Psoas muscle (tissue), 7 donors: ENCODE measurements at regions not wholly inside any gene's neighbourhood (a gene's known extent, or its start where the extent isn't known, plus 50 kb on each side); places are given as distances from the start of the nearest gene placed in this dataset.

Source experiments
- ATAC-seq, 4 donors: fragments of 200-7000 bp; cut with Tn5 transposase; one replicate each; pipeline ENCODE4 v1.9.1; 2020; ENCODE audit warnings: moderate library complexity in 3 of 4, mild to moderate bottlenecking in 2 of 4
- DNase-seq, 2 donors: peaks; one replicate each; pipeline ENCODE4 v3.0.0-alpha.2; 2020
- H3K27ac ChIP-seq: fragments of 200-600 bp; one replicate; pipeline ENCODE4 v1.8.0; 2022
- H3K27me3 ChIP-seq, 3 donors: fragments of 200-600 bp in 1 of 3; one replicate each; pipeline versions ENCODE4 v1.6.1 to v1.8.0; 2013 to 2022; ENCODE audit warnings: low read length in 2 of 3, mild to moderate bottlenecking in 2 of 3, moderate library complexity in 1 of 3; ENCODE audit not compliant: insufficient read depth in 3 of 3
- H3K36me3 ChIP-seq, 2 donors: fragments of 200-600 bp in 1 of 2; one replicate each; pipeline versions ENCODE4 v1.6.1 to v1.8.0; 2013 to 2022; ENCODE audit warnings: low read depth in 1 of 2, mild to moderate bottlenecking in 1 of 2, moderate library complexity in 1 of 2; ENCODE audit not compliant: insufficient read depth in 1 of 2
- H3K4me1 ChIP-seq: fragments of 200-600 bp; one replicate; pipeline ENCODE4 v1.8.0; 2022
- H3K4me3 ChIP-seq: fragments of 200-600 bp; one replicate; pipeline ENCODE4 v1.8.0; 2022; ENCODE audit warnings: mild to moderate bottlenecking
- H3K9me3 ChIP-seq: fragments of 200-600 bp; one replicate; pipeline ENCODE4 v1.8.0; 2022
- WGBS, 3 donors: extraction: QIAGEN DNeasy Blood & Tissue Kit; methylation state at CpG; one replicate each; pipeline versions ENCODE4 v1.1.6 to v1.1.7; 2013; 5-methylcytosine and 5-hydroxymethylcytosine counted together
- intact Hi-C, 2 donors: fragments of 100-400 bp; cut with DNase I; formaldehyde crosslinking; loops; one replicate each; pipeline versions ENCODE4 v1.11.0 to v1.14.2; 2022
- TF ChIP-seq, protein P1 (sequence below): fragments of 200-600 bp; IDR thresholded peaks from one replicate; pipeline ENCODE4 v1.8.0; 2022; ENCODE audit warnings: antibody characterized with exemption
- donor health status: healthy with polysubstance abuse.
- donor health status: DM: no; HTN: no; CAD: no; lungs with moderate emphysema.
- donor health status: Bipolar disorder and iron deficiency.
- donor health status: healthy.
- donor health status: DM: yes; HTN: yes; CAD: no.
- donor health status: DM: no; HTN: no; CAD: no.
- donor health status: DM: yes; HTN: yes; CAD: no.

DNA sequence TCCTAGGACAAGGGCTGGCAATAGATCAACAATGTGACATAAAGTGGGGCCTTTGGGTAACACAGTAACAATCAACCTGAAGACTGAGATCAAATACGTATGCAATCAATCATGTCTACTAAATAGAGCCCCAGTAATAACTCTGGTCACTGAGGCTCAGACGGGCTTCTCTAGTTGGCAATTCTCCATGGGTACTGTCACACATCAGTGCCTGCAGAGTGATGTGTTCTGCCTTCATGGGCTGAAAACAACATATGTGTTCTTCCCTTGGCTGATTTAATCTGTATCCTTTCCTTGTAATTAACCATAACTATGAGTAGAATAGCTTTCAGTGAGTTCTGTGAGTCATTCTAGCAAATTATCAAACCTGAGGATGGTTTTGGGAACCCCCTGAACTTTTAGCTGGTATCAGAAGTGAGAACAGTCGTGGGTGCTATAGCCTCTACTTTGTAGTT, 113.6 kb downstream of the TMCO5A start:
- no peaks in the 10 kb centered on the region for H3K4me1 ChIP-seq
- H3K9me3 ChIP-seq = no peaks in the 10 kb centered on the region
- no peaks in the 10 kb centered on the region for H3K27me3 ChIP-seq
- no peaks in the 10 kb centered on the region for H3K36me3 ChIP-seq
- no peak overlapping the region for H3K4me3 ChIP-seq
- DNase-seq (no peak), ATAC-seq (no peak)
- intact Hi-C loops = no loop called here
- no peak overlapping the region for H3K27ac ChIP-seq
- WGBS, 3 donors = 78 to 85% (median 80%) methylated on average over 3 of the region's 3 CpGs
- TF ChIP-seq, protein P1, sequence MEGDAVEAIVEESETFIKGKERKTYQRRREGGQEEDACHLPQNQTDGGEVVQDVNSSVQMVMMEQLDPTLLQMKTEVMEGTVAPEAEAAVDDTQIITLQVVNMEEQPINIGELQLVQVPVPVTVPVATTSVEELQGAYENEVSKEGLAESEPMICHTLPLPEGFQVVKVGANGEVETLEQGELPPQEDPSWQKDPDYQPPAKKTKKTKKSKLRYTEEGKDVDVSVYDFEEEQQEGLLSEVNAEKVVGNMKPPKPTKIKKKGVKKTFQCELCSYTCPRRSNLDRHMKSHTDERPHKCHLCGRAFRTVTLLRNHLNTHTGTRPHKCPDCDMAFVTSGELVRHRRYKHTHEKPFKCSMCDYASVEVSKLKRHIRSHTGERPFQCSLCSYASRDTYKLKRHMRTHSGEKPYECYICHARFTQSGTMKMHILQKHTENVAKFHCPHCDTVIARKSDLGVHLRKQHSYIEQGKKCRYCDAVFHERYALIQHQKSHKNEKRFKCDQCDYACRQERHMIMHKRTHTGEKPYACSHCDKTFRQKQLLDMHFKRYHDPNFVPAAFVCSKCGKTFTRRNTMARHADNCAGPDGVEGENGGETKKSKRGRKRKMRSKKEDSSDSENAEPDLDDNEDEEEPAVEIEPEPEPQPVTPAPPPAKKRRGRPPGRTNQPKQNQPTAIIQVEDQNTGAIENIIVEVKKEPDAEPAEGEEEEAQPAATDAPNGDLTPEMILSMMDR = no peak

DNA sequence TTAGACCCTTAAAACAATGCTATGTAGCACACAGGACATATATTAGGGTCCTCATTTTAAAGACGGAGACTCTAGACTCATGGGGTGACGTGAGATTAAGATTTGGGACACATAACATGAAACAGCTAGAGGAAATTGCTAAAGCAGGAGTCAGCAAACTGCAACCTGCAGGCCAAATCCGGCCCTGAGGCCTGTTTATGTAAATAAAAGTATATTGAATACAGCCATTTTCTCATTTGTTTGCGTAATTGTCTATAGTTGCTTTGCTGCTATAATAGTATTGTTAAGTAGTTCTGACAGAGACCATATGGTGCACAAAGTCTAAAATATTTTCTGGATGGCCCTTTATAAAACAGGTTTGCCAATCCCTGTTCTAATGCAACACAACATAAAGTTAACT, 115.5 kb downstream of the TMCO5A start:
- DNase-seq (no peak), ATAC-seq (no peak)
- intact Hi-C loops = no loop called here
- Histone ChIP-seq H3K4me1 (no peaks in the 10 kb centered on the region), H3K27ac (no peak overlapping the region), H3K27me3 (no peaks in the 10 kb centered on the region), H3K9me3 (no peaks in the 10 kb centered on the region), H3K4me3 (no peak overlapping the region), H3K36me3 (no peaks in the 10 kb centered on the region)
- TF ChIP-seq, protein P1 = no peak
- WGBS, 3 donors = 92 to 94% (median 93%) methylated on average over 4 of the region's 4 CpGs

DNA sequence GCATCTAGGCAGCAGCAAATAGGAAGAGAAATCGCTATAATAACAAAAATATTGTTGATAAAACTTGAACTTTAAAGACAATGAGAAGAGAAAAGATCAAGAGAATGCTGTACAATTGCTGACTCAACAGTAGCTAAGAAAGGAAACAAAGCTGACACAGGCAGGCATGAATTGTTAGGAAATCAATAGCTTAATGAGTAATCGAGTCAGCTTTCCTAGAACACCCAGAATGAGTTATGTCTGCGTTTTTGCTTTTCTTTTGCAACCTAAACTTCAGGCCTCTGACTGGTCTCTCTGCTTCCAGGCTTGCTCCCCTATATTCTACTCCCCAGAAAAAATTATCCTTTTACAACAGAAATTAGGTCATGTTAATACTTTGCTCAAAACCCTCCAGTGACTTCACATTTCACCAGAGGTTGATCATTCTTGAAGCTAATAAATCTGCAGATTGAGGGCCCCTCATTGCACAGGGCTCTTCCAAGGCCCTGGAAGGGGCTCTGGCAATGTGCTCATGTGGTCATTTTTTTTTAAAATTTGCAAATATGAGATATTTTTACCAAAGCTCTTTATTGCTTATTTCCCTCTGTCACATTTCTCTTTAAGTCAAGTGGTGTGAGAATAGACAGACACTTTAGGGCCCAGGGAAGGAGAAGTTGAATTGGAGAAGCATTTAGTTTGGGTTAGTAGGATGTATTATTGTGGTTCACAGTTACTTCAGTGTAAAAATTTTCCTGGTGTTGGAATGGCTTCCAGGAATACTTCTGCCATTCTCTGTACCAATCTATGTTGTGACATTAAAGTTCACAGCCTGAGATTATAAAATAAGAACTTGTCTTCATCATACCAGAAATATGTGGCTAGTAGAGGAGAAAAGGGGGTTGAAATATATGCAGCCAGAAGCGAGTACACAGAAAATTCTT, 116.3 kb downstream of the TMCO5A start:
- TF ChIP-seq, protein P1 = no peak
- WGBS, 3 donors = 65 to 80% (median 71%) methylated on average over 4 of the region's 4 CpGs
- intact Hi-C loops = no loop called here
- Histone ChIP-seq H3K4me1 (no peaks in the 10 kb centered on the region), H3K27me3 (no peaks in the 10 kb centered on the region), H3K36me3 (no peaks in the 10 kb centered on the region), H3K4me3 (no peak overlapping the region), H3K27ac (no peak overlapping the region), H3K9me3 (no peaks in the 10 kb centered on the region)
- no peak for ATAC-seq
- DNase-seq = no peak

DNA sequence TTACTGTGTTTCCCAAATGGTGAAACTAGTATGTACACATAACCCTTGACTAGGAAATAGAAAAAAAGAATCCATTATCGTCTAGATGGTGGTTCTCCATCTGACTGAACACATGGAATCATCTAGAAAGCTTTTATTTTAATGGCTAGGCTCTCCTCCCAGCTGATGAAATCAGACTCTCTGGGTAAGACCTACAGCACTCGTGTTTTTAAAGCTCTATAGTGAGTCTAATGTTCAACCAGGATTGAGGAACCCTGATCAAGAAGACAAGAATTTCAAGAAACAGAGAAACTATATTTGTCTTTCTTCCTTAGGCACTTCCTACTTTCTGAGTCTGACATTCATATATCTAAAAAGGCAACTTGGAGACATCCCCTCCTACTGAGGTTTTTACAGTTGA, 118.8 kb downstream of the TMCO5A start:
- WGBS, 3 donors = 66 to 75% (median 69%) methylated on average over 2 of the region's 2 CpGs
- TF ChIP-seq, protein P1 = no peak
- no peak for ATAC-seq

More for the DNA sequence above, 118.8 kb downstream of the TMCO5A start:
- no peak for DNase-seq
- intact Hi-C loops = no loop called here
- no peak overlapping the region for H3K4me3 ChIP-seq
- H3K27ac ChIP-seq = no peak overlapping the region
- no peaks in the 10 kb centered on the region for H3K9me3 ChIP-seq
- no peaks in the 10 kb centered on the region for H3K27me3 ChIP-seq
- H3K36me3 ChIP-seq = no peaks in the 10 kb centered on the region
- no peaks in the 10 kb centered on the region for H3K4me1 ChIP-seq
